Calu3 (cell line): ENCODE measurements at regions not wholly inside any gene's neighbourhood (a gene's known extent, or its start where the extent isn't known, plus 50 kb on each side); places are given as distances from the start of the nearest gene placed in this dataset.

Experiments used
- BruUV-seq: library from RNA; stranded (reverse); fragments of 400-500 nt; replicated peaks from 2 replicates; lab custom pipeline; 2021; lab: Mats Ljungman, UMichigan
- CTCF ChIA-PET: fragments of 300-600 bp; sonication (Branson Sonifier 250); formaldehyde crosslinking; loops from one replicate; lab custom pipeline; 2022; ENCODE audit warnings: antibody characterized with exemption; lab: Charles Lee
- DNase-seq: peaks from one replicate; pipeline ENCODE4 v3.0.0; 2022
- H3K27ac Mint-ChIP-seq: one replicate; pipeline ENCODE4 v1.8.0; 2022; ENCODE audit warnings: mixed read lengths; ENCODE audit not compliant: unreplicated experiment
- H3K27me3 Mint-ChIP-seq: one replicate; pipeline ENCODE4 v1.8.0; 2022; ENCODE audit warnings: mixed read lengths; ENCODE audit not compliant: unreplicated experiment
- H3K36me3 Mint-ChIP-seq: one replicate; pipeline ENCODE4 v1.8.0; 2022; ENCODE audit warnings: mild to moderate bottlenecking, moderate library complexity, mixed read lengths; ENCODE audit not compliant: insufficient read depth, unreplicated experiment
- H3K4me1 Mint-ChIP-seq: one replicate; pipeline ENCODE4 v1.8.0; 2022; ENCODE audit warnings: mild to moderate bottlenecking, low read depth, mixed read lengths; ENCODE audit not compliant: unreplicated experiment
- H3K4me3 Mint-ChIP-seq: one replicate; pipeline ENCODE4 v1.8.0; 2022; ENCODE audit warnings: mild to moderate bottlenecking, low read depth, moderate library complexity, mixed read lengths; ENCODE audit not compliant: unreplicated experiment
- H3K9me3 Mint-ChIP-seq: one replicate; pipeline ENCODE4 v1.8.0; 2022; ENCODE audit warnings: low read depth, mixed read lengths; ENCODE audit not compliant: unreplicated experiment
- CTCF ChIP-seq: fragments of 200-600 bp; IDR thresholded peaks from one replicate; pipeline ENCODE4 v1.8.0; 2022; ENCODE audit warnings: antibody characterized with exemption; ENCODE audit not compliant: unreplicated experiment
- intact Hi-C: fragments of 100-400 bp; cut with micrococcal nuclease; formaldehyde crosslinking; loops from one replicate; pipeline ENCODE4 v1.10.0; 2022; ENCODE audit not compliant: unreplicated experiment

GRCh38 chr6:90967471-90967870 is 380.6 kb upstream of the MAP3K7 start:
- Mint-ChIP-seq H3K4me1 (no peaks in the 10 kb centered on the region), H3K4me3 (no peak overlapping the region), H3K27me3 (no peaks in the 10 kb centered on the region), H3K9me3 (no peaks in the 10 kb centered on the region), H3K27ac (no peak overlapping the region), H3K36me3 (no peaks in the 10 kb centered on the region)
- intact Hi-C loops: no loop called here
- no TSS peak for BruUV-seq
- no peak for TF ChIP-seq CTCF
- no peak for DNase-seq
- CTCF ChIA-PET: no interaction called here

GRCh38 chr6:90960324-90960723 is 373.5 kb upstream of the MAP3K7 start:
- no peaks in the 10 kb centered on the region for H3K9me3 Mint-ChIP-seq
- CTCF ChIA-PET: no interaction called here
- no peaks in the 10 kb centered on the region for H3K27me3 Mint-ChIP-seq
- intact Hi-C loops: no loop called here
- DNase-seq: no peak
- no peak for TF ChIP-seq CTCF
- H3K27ac Mint-ChIP-seq: no peak overlapping the region
- no peak overlapping the region for H3K4me3 Mint-ChIP-seq
- H3K36me3 Mint-ChIP-seq: no peaks in the 10 kb centered on the region
- no TSS peak for BruUV-seq
- H3K4me1 Mint-ChIP-seq: no peaks in the 10 kb centered on the region

- CTCF ChIA-PET: no interaction called here
- H3K4me3 Mint-ChIP-seq: no peak overlapping the region
- H3K27ac Mint-ChIP-seq: no peak overlapping the region
- no peak for TF ChIP-seq CTCF
- H3K27me3 Mint-ChIP-seq: no peaks in the 10 kb centered on the region
- no peaks in the 10 kb centered on the region for H3K36me3 Mint-ChIP-seq
- DNase-seq: no peak
- H3K9me3 Mint-ChIP-seq: no peaks in the 10 kb centered on the region
- BruUV-seq: no TSS peak
- no peaks in the 10 kb centered on the region for H3K4me1 Mint-ChIP-seq
- intact Hi-C loops: no loop called here
These were observed 368.4 kb upstream of the MAP3K7 start for GRCh38 chr6:90955246-90955645.

GRCh38 chr6:90953405-90954161 is 366.7 kb upstream of the MAP3K7 start:
- CTCF ChIA-PET: no interaction called here
- no peak overlapping the region for H3K27ac Mint-ChIP-seq

More at GRCh38 chr6:90953405-90954161, 366.7 kb upstream of the MAP3K7 start:
- TF ChIP-seq CTCF: no peak
- H3K9me3 Mint-ChIP-seq: no peaks in the 10 kb centered on the region
- H3K4me3 Mint-ChIP-seq: no peak overlapping the region
- no TSS peak for BruUV-seq
- no peaks in the 10 kb centered on the region for H3K36me3 Mint-ChIP-seq
- no peaks in the 10 kb centered on the region for H3K27me3 Mint-ChIP-seq
- H3K4me1 Mint-ChIP-seq: no peaks in the 10 kb centered on the region
- intact Hi-C loops: no loop called here
- DNase-seq: no peak
